Kidney (tissue), 13 donors: ENCODE measurements at regions not wholly inside any gene's neighbourhood (a gene's known extent, or its start where the extent isn't known, plus 50 kb on each side); places are given as distances from the start of the nearest gene placed in this dataset.

Experiments used
- DNase-seq, 5 donors: peaks; one replicate each; pipeline ENCODE4 v3.0.0-alpha.2; 2013 to 2020
- FAIRE-seq: peaks from 2 replicates; lab custom pipeline; 2012; peaks lifted over from hg19 to GRCh38; lab: Jason Lieb, UNC
- H3K27ac ChIP-seq, 2 donors: one replicate each; pipeline ENCODE4 v1.7.0; 2013; ENCODE audit warnings: low read depth in 2 of 2, low read length in 2 of 2, inconsistent platforms in 1 of 2
- H3K27me3 ChIP-seq: one replicate; pipeline ENCODE4 v1.7.1; 2013; ENCODE audit warnings: low read length, inconsistent platforms; ENCODE audit not compliant: control insufficient read depth, insufficient read depth
- H3K36me3 ChIP-seq, 3 donors: one replicate each; pipeline versions ENCODE4 v1.7.0 to v1.7.1; 2013; ENCODE audit warnings: low read length in 3 of 3, control low read depth in 1 of 3, inconsistent platforms in 1 of 3; ENCODE audit not compliant: insufficient read depth in 3 of 3, control insufficient read depth in 2 of 3
- H3K4me1 ChIP-seq, 3 donors: one replicate each; pipeline versions ENCODE4 v1.7.0 to v1.7.1; 2013; ENCODE audit warnings: low read length in 3 of 3, inconsistent platforms in 1 of 3, low read depth in 1 of 3; ENCODE audit not compliant: control insufficient read depth in 2 of 3, insufficient read depth in 2 of 3
- H3K4me3 ChIP-seq, 3 donors: one replicate each; pipeline versions ENCODE4 v1.7.0 to v1.8.1; 2013; ENCODE audit warnings: low read length in 3 of 3, control low read depth in 1 of 3, inconsistent platforms in 1 of 3
- H3K9ac ChIP-seq, 3 donors: one replicate each; pipeline versions ENCODE4 v1.7.0 to v1.7.1; 2013; ENCODE audit warnings: low read length in 3 of 3, control low read depth in 1 of 3, inconsistent platforms in 1 of 3
- H3K9me3 ChIP-seq, 3 donors: one replicate each; pipeline versions ENCODE4 v1.7.0 to v1.7.1; 2013; ENCODE audit warnings: low read length in 3 of 3, control low read depth in 1 of 3, inconsistent platforms in 1 of 3; ENCODE audit not compliant: control insufficient read depth in 2 of 3, insufficient read depth in 1 of 3
- CTCF ChIP-seq: IDR thresholded peaks from 3 replicates; pipeline ENCODE4 v1.5.1; 2012; ENCODE audit warnings: mild to moderate bottlenecking, moderate library complexity, borderline replicate concordance; ENCODE audit not compliant: insufficient read depth; ENCODE audit errors: extremely low read depth
- intact Hi-C: fragments of 100-400 bp; cut with DNase I; formaldehyde crosslinking; loops from one replicate; pipeline ENCODE4 v1.11.1; 2022
- donor health status: control.
- donor health status: control.
- donor health status: control.
- donor health status: control.
- donor health status: control.
- donor health status: DM: yes; HTN: yes; CAD: no.
- donor health status: Normal renal cell carcinoma (clear cell type).

- Histone ChIP-seq H3K4me1 (no peaks in the 10 kb centered on the region), H3K27me3 (no peaks in the 10 kb centered on the region), H3K9me3 (no peaks in the 10 kb centered on the region), H3K4me3 (no peak overlapping the region), H3K9ac (no peak overlapping the region), H3K27ac (no peak overlapping the region), H3K36me3 (no peaks in the 10 kb centered on the region)
- DNase-seq (no peak), FAIRE-seq (no peak)
- TF ChIP-seq CTCF = no peak
- intact Hi-C loops = no loop called here
Observed at GRCh38 chr18:25875551-25876240, 214.7 kb downstream of the SS18 start.

GRCh38 chr18:25873833-25874232 is 216.6 kb downstream of the SS18 start:
- no peak overlapping the region for H3K9ac ChIP-seq
- H3K36me3 ChIP-seq = no peaks in the 10 kb centered on the region
- H3K27me3 ChIP-seq = no peaks in the 10 kb centered on the region
- intact Hi-C loops = no loop called here
- no peaks in the 10 kb centered on the region for H3K9me3 ChIP-seq
- H3K27ac ChIP-seq = no peak overlapping the region
- TF ChIP-seq CTCF = no peak
- H3K4me3 ChIP-seq = no peak overlapping the region
- no peak for DNase-seq
- FAIRE-seq = no peak
- no peaks in the 10 kb centered on the region for H3K4me1 ChIP-seq

- no peaks in the 10 kb centered on the region for H3K9me3 ChIP-seq
- DNase-seq = no peak
- H3K4me1 ChIP-seq = no peaks in the 10 kb centered on the region
- no peak for FAIRE-seq
- H3K27ac ChIP-seq = no peak overlapping the region
- TF ChIP-seq CTCF = no peak
- intact Hi-C loops = no loop called here
- H3K36me3 ChIP-seq = no peaks in the 10 kb centered on the region
- H3K9ac ChIP-seq = no peak overlapping the region
- H3K4me3 ChIP-seq = no peak overlapping the region
- no peaks in the 10 kb centered on the region for H3K27me3 ChIP-seq
Observed at GRCh38 chr18:25866331-25866730, 224.1 kb downstream of the SS18 start.
